Stomach (tissue), 8 donors: ENCODE measurements at regions not wholly inside any gene's neighbourhood (a gene's known extent, or its start where the extent isn't known, plus 50 kb on each side); places are given as distances from the start of the nearest gene placed in this dataset.
A peak's percentile ranks its signal among the peaks of the same experiment; 100 is the strongest.

Experiments used
- DNase-seq, 2 donors: peaks; one replicate each; pipeline versions ENCODE4 v3.0.0 to v3.0.0-alpha.2; 2013 to 2019
- H3K27ac ChIP-seq, 5 donors: fragments of 200-600 bp in 4 of 5; sonication (generic) in 4 of 5; one replicate each; pipeline ENCODE4 v1.5.1; 2013 to 2019; ENCODE audit warnings: mild to moderate bottlenecking in 1 of 5, moderate library complexity in 1 of 5
- H3K27me3 ChIP-seq, 3 donors: fragments of 200-600 bp; sonication (generic); one replicate each; pipeline ENCODE4 v1.5.1; 2017 to 2019; ENCODE audit warnings: mixed run types in 1 of 3
- H3K36me3 ChIP-seq, 4 donors: fragments of 200-600 bp; sonication (generic); 1 replicate in 3 of 4; 2 replicates in 1 of 4; pipeline ENCODE4 v1.5.1; 2016 to 2019
- H3K4me1 ChIP-seq, 4 donors: fragments of 200-600 bp; sonication (generic); one replicate each; pipeline ENCODE4 v1.5.1; 2016 to 2019
- H3K4me3 ChIP-seq, 4 donors: fragments of 200-600 bp; sonication (generic) in 3 of 4; one replicate each; pipeline ENCODE4 v1.5.1; 2016 to 2019; ENCODE audit warnings: mild to moderate bottlenecking in 1 of 4
- H3K9me3 ChIP-seq, 4 donors: fragments of 200-600 bp; sonication (generic); one replicate each; pipeline ENCODE4 v1.5.1; 2016 to 2019
- EP300 ChIP-seq: sonication (generic); formaldehyde crosslinking; IDR thresholded peaks from one replicate; pipeline ENCODE4 v1.6.1; 2017; ENCODE audit warnings: antibody characterized with exemption
- POLR2A ChIP-seq, 4 donors: fragments of 450-650 bp; IDR thresholded peaks; one replicate each; pipeline ENCODE4 v1.6.1; 2016; ENCODE audit warnings: antibody characterized with exemption in 4 of 4, control low read depth in 2 of 4, mild to moderate bottlenecking in 1 of 4, moderate library complexity in 1 of 4
- POLR2AphosphoS5 ChIP-seq, 3 donors: sonication (generic); formaldehyde crosslinking; IDR thresholded peaks; one replicate each; pipeline ENCODE4 v1.6.1; 2016; ENCODE audit warnings: antibody characterized with exemption in 3 of 3
- WGBS, 5 donors: extraction: QIAGEN DNeasy Blood & Tissue Kit in 3 of 5; methylation state at CpG; one replicate each; pipeline versions ENCODE4 v1.1.5 to v1.1.7; 2013 to 2018; 5-methylcytosine and 5-hydroxymethylcytosine counted together
- intact Hi-C: fragments of 100-400 bp; cut with DNase I; formaldehyde crosslinking; loops from one replicate; pipeline ENCODE4 v1.15.1; 2023; ENCODE audit warnings: low total_unique reads
- TF ChIP-seq, protein P1 (sequence below), 7 experiments: fragments of 450-650 bp in 4 of 7; fragments of 200-600 bp in 3 of 7; sonication (generic) in 3 of 7; IDR thresholded peaks; one replicate each; pipeline ENCODE4 v1.5.1; 2016 to 2019; ENCODE audit warnings: antibody characterized with exemption in 7 of 7, control low read depth in 2 of 7, mild to moderate bottlenecking in 1 of 7
- donor health status: healthy with polysubstance abuse.
- donor health status: Bipolar disorder and iron deficiency.
- donor health status: healthy.

DNA sequence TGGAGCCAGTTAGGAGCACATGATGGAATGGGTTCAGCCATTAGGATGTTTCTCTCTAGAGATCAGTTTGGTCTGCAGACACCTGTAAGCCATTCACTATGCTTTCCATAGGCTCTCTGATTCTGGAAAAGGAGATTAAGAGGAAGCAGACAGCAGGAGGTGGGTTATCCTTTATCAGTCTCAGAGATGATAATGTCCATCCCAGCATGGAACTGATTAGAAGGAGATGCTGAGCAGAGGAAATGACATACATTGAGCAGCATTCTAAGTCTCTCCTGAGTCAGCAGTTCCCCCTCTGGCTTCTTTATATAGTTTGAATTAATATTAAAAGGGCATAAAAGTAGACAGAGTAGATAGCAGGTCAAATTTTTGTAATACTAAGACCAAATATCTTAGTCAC is 591.1 kb downstream of the GBE1 start:
- no peak for DNase-seq

DNA sequence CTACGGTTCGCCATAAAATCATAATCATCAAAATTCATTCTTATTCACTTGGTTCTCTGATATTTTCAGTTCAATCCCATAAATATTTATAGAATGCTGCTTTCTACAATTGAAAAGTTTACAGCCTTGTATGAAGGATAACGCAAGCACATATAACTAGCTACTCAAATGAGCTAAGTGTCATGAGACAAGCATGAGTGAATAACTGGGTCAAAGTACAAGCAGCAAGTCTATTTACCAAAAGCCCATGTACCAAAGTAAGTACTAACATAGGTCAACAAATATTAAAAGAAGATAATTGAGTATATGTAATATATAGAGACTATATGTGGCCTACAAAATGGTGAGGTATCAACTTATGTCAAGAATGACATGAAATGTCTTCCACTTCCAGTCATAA is 596.6 kb downstream of the GBE1 start:
- H3K4me3 ChIP-seq, result no peak overlapping the region
- intact Hi-C loops, result no loop called here
- DNase-seq, result peak in 1 of 2 donors; percentile 2
- no peaks in the 10 kb centered on the region for H3K36me3 ChIP-seq
- H3K4me1 ChIP-seq, result no peaks in the 10 kb centered on the region
- 92 to 95% (median 93%) methylated on average over 3 of the region's 3 CpGs for WGBS, 5 donors
- TF ChIP-seq POLR2AphosphoS5 (IDR thresholded peaks at IDR 0.05) (no peak), EP300 (no peak), POLR2A (IDR thresholded peaks at IDR 0.05) (no peak)
- TF ChIP-seq, protein P1, sequence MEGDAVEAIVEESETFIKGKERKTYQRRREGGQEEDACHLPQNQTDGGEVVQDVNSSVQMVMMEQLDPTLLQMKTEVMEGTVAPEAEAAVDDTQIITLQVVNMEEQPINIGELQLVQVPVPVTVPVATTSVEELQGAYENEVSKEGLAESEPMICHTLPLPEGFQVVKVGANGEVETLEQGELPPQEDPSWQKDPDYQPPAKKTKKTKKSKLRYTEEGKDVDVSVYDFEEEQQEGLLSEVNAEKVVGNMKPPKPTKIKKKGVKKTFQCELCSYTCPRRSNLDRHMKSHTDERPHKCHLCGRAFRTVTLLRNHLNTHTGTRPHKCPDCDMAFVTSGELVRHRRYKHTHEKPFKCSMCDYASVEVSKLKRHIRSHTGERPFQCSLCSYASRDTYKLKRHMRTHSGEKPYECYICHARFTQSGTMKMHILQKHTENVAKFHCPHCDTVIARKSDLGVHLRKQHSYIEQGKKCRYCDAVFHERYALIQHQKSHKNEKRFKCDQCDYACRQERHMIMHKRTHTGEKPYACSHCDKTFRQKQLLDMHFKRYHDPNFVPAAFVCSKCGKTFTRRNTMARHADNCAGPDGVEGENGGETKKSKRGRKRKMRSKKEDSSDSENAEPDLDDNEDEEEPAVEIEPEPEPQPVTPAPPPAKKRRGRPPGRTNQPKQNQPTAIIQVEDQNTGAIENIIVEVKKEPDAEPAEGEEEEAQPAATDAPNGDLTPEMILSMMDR (IDR thresholded peaks at IDR 0.05), result no peak
- no peaks in the 10 kb centered on the region for H3K27me3 ChIP-seq
- no peak overlapping the region for H3K27ac ChIP-seq
- no peaks in the 10 kb centered on the region for H3K9me3 ChIP-seq

More for the DNA sequence above, 591.1 kb downstream of the GBE1 start:
- no peak overlapping the region for H3K27ac ChIP-seq
- H3K4me1 ChIP-seq, result no peaks in the 10 kb centered on the region
- no peaks in the 10 kb centered on the region for H3K36me3 ChIP-seq
- intact Hi-C loops, result no loop called here
- H3K4me3 ChIP-seq, result no peak overlapping the region
- TF ChIP-seq POLR2A (IDR thresholded peaks at IDR 0.05) (no peak), EP300 (no peak), POLR2AphosphoS5 (IDR thresholded peaks at IDR 0.05) (no peak)
- TF ChIP-seq, protein P1 (IDR thresholded peaks at IDR 0.05), result no peak
- no peaks in the 10 kb centered on the region for H3K9me3 ChIP-seq
- no peaks in the 10 kb centered on the region for H3K27me3 ChIP-seq

DNA sequence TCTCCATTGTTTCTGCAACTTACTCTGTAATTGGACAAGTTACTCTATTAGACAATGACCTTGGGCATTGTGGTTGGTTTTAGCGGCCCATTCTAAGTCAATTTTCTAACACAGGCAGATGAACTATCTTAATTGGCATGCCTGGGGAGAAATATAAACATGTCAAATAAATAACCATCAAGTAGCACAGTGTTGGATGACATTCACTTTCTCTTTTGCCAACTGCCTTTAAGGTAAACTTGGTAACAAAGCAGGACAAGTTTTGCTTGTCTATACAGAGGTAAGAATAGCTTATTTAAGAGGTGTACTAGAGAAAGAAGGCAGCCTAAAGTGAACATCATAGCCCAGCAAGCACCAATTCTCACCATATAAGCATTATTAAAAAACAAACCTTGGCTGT is 599.6 kb downstream of the GBE1 start:
- no peaks in the 10 kb centered on the region for H3K27me3 ChIP-seq
- H3K36me3 ChIP-seq, result no peaks in the 10 kb centered on the region
- TF ChIP-seq EP300 (no peak), POLR2AphosphoS5 (IDR thresholded peaks at IDR 0.05) (no peak), POLR2A (IDR thresholded peaks at IDR 0.05) (no peak)
- TF ChIP-seq, protein P1 (IDR thresholded peaks at IDR 0.05), result no peak
- H3K4me1 ChIP-seq, result no peaks in the 10 kb centered on the region
- H3K27ac ChIP-seq, result no peak overlapping the region
- WGBS, 5 donors, result 70 to 91% (median 75%) methylated on average over 1 of the region's 1 CpG
- no peaks in the 10 kb centered on the region for H3K9me3 ChIP-seq
- no peak for DNase-seq
- intact Hi-C loops, result no loop called here
- no peak overlapping the region for H3K4me3 ChIP-seq

DNA sequence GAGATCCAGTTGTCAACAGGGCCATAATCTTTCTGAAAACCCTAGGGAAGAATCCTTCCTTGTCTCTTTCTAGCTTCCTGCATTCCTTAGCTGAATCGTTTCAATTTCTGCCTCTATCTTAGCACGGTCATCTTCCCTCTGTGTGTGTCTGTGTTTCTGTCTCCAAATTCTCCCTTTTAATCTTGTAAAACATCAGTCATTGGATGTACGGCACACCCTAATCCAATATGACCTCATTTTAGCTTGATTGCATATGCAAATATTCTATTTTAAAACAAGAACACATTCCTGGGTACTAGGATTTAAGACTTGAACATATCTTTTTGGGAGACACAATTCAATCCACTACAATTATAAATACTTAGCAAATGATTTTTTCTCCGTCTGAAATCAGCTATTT is 600.3 kb downstream of the GBE1 start:
- no peak overlapping the region for H3K27ac ChIP-seq
- H3K36me3 ChIP-seq, result no peaks in the 10 kb centered on the region
- H3K4me1 ChIP-seq, result no peaks in the 10 kb centered on the region
- intact Hi-C loops, result no loop called here
- peaks cover 0 to 2% (median 0%) of the 10 kb centered on the region in 4 donors for H3K9me3 ChIP-seq
- no peaks in the 10 kb centered on the region for H3K27me3 ChIP-seq
- no peak for DNase-seq
- TF ChIP-seq EP300 (no peak), POLR2A (IDR thresholded peaks at IDR 0.05) (no peak), POLR2AphosphoS5 (IDR thresholded peaks at IDR 0.05) (no peak)
- TF ChIP-seq, protein P1 (IDR thresholded peaks at IDR 0.05), result no peak
- WGBS, 5 donors, result 58 to 79% (median 76%) methylated on average over 4 of the region's 4 CpGs
- no peak overlapping the region for H3K4me3 ChIP-seq
